Upper lobe of left lung (tissue), 4 donors: ENCODE measurements at regions not wholly inside any gene's neighbourhood (a gene's known extent, or its start where the extent isn't known, plus 50 kb on each side); places are given as distances from the start of the nearest gene placed in this dataset.

Experiments used
- POLR2A ChIP-seq, 4 donors: fragments of 450-650 bp; IDR thresholded peaks; one replicate each; pipeline ENCODE4 v1.5.1; 2016 to 2017; ENCODE audit warnings: antibody characterized with exemption in 4 of 4, mild to moderate bottlenecking in 2 of 4
- POLR2AphosphoS5 ChIP-seq, 2 donors: sonication (generic); formaldehyde crosslinking; IDR thresholded peaks; one replicate each; pipeline ENCODE4 v1.5.1; 2017; ENCODE audit warnings: antibody characterized with exemption in 2 of 2
- TF ChIP-seq, protein P1 (sequence below), 6 experiments: fragments of 450-650 bp in 4 of 6; fragments of 200-600 bp in 2 of 6; sonication (generic) in 2 of 6; IDR thresholded peaks; one replicate each; pipeline ENCODE4 v1.5.1; 2016 to 2019; ENCODE audit warnings: antibody characterized with exemption in 6 of 6

DNA sequence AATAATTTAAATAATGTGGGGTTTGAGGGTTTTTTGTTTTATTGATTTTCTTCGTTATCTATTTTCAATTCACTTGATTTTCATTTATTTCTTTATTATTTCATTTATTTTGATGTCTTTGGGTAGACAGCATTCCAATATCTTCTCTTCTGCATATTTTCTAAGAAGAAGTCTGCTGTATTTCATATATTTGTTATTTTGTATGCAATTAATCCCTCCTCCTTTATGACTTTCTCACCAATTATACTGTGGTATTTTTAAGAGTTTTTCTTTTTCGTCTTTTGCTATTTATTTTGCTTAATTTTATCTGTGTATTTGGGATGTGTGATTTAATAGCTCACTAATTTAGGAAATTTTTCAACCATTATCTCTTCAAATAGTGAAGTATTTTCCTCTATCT is 1444.4 kb upstream of the MIR17HG start:
- TF ChIP-seq, protein P1, sequence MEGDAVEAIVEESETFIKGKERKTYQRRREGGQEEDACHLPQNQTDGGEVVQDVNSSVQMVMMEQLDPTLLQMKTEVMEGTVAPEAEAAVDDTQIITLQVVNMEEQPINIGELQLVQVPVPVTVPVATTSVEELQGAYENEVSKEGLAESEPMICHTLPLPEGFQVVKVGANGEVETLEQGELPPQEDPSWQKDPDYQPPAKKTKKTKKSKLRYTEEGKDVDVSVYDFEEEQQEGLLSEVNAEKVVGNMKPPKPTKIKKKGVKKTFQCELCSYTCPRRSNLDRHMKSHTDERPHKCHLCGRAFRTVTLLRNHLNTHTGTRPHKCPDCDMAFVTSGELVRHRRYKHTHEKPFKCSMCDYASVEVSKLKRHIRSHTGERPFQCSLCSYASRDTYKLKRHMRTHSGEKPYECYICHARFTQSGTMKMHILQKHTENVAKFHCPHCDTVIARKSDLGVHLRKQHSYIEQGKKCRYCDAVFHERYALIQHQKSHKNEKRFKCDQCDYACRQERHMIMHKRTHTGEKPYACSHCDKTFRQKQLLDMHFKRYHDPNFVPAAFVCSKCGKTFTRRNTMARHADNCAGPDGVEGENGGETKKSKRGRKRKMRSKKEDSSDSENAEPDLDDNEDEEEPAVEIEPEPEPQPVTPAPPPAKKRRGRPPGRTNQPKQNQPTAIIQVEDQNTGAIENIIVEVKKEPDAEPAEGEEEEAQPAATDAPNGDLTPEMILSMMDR (IDR thresholded peaks at IDR 0.05) = no peak
- TF ChIP-seq POLR2AphosphoS5 (IDR thresholded peaks at IDR 0.05) (no peak), POLR2A (IDR thresholded peaks at IDR 0.05) (no peak)
